Liver (tissue), 3 donors: ENCODE measurements at regions not wholly inside any gene's neighbourhood (a gene's known extent, or its start where the extent isn't known, plus 50 kb on each side); places are given as distances from the start of the nearest gene placed in this dataset.

Experiments used
- CTCF ChIP-seq: fragments of 150-350 bp; IDR thresholded peaks from 2 replicates; pipeline ENCODE4 v1.5.1; 2017; ENCODE audit warnings: improper control_type of control experiment, low read depth, low read length; ENCODE audit not compliant: missing input control
- JUND ChIP-seq, 2 donors: IDR thresholded peaks; 2 replicates each; pipeline ENCODE4 v1.6.1; 2016; ENCODE audit warnings: antibody characterized with exemption in 2 of 2
- RAD21 ChIP-seq, 2 donors: IDR thresholded peaks; 2 replicates each; pipeline ENCODE4 v1.6.1; 2016; ENCODE audit warnings: antibody characterized with exemption in 2 of 2, mild to moderate bottlenecking in 2 of 2
- REST ChIP-seq: IDR thresholded peaks from 2 replicates; pipeline ENCODE4 v1.6.1; 2016; ENCODE audit warnings: antibody characterized with exemption, mild to moderate bottlenecking
- TF ChIP-seq, protein P1 (sequence below): IDR thresholded peaks from 2 replicates; pipeline ENCODE4 v1.6.1; 2016; ENCODE audit warnings: antibody characterized with exemption
- donor health status: healthy.
- donor health status: healthy.

DNA sequence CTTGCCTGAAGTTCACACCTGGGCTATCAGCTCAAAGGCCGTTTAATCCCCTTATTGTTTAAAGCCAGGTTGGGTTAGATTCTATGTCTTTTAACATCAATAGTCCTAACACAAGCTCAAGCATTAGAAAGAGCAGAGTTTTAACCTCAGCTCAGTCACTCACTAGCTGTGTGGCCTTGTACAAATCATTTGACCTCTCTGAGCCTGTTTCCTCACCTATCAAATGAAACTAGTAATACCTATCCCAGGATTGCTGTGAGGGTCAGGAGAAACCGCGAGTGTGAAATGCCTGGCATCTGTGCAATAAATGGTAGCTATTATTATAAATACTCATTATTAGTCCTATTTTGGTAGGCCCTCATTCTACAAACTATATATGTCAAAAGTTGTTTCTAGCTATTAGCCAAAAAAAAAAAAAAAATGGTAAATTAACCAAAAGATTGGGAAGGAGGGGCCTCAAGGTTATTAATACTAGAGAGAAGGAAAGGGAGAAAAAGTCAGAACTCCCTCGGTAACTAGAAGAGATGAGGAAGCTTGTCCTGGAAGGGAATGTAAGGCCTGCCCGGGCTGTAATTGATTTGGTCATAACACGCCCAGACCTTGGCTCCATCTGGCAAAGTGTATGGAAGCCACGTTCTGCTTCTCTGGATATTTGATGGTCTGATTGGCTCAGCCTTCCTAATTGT is 510.5 kb upstream of the PROK2 start:
- TF ChIP-seq CTCF (no peak), REST (no peak), RAD21 (IDR thresholded peaks at IDR 0.05) (no peak), JUND (IDR thresholded peaks at IDR 0.05) (no peak)
- TF ChIP-seq, protein P1, sequence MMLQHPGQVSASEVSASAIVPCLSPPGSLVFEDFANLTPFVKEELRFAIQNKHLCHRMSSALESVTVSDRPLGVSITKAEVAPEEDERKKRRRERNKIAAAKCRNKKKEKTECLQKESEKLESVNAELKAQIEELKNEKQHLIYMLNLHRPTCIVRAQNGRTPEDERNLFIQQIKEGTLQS, result no peak
